H1 (cell line): ENCODE measurements at regions not wholly inside any gene's neighbourhood (a gene's known extent, or its start where the extent isn't known, plus 50 kb on each side); places are given as distances from the start of the nearest gene placed in this dataset.

Source experiments
- TF ChIP-seq, protein P1 (sequence below), 3 experiments: IDR thresholded peaks; 1 replicate in 2 of 3; 2 replicates in 1 of 3; pipeline versions ENCODE4 v1.5.1 to v1.6.1; 2011; ENCODE audit warnings: low read length in 3 of 3, mild to moderate bottlenecking in 3 of 3, inconsistent platforms in 2 of 3, low read depth in 1 of 3, moderate library complexity in 1 of 3; ENCODE audit not compliant: insufficient read depth in 1 of 3; ENCODE audit errors: control extremely low read depth in 1 of 3

DNA sequence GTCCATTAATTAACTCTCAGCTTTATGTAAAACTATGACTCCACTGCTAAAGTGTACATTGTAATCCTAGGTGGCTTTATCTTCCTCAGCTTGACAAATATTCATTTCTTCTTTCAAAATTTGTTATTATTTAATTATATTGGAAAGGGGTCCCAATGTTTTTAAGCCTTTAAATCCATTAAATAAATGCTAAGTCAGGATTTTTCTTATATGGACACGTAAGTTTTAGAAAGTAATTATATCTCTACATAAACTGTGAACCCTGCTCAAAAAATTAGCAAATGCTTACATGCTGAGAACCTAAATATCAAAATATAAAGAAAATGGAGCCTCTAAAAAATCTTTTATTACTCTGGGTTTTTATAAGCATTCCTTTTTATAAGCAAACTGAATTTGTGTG lies 78.2 kb upstream of the MIR17HG start (continued):
- TF ChIP-seq, protein P1, sequence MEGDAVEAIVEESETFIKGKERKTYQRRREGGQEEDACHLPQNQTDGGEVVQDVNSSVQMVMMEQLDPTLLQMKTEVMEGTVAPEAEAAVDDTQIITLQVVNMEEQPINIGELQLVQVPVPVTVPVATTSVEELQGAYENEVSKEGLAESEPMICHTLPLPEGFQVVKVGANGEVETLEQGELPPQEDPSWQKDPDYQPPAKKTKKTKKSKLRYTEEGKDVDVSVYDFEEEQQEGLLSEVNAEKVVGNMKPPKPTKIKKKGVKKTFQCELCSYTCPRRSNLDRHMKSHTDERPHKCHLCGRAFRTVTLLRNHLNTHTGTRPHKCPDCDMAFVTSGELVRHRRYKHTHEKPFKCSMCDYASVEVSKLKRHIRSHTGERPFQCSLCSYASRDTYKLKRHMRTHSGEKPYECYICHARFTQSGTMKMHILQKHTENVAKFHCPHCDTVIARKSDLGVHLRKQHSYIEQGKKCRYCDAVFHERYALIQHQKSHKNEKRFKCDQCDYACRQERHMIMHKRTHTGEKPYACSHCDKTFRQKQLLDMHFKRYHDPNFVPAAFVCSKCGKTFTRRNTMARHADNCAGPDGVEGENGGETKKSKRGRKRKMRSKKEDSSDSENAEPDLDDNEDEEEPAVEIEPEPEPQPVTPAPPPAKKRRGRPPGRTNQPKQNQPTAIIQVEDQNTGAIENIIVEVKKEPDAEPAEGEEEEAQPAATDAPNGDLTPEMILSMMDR (IDR thresholded peaks at IDR 0.05; ENCODE audit: control extremely low read depth in 1 of 3, insufficient read depth in 1 of 3, low read depth in 1 of 3, low read length in 3 of 3): no peak
